ENCODE measurements at regions not wholly inside any gene's neighbourhood (a gene's known extent, or its start where the extent isn't known, plus 50 kb on each side); places are given as distances from the start of the nearest gene placed in this dataset.

DNA sequence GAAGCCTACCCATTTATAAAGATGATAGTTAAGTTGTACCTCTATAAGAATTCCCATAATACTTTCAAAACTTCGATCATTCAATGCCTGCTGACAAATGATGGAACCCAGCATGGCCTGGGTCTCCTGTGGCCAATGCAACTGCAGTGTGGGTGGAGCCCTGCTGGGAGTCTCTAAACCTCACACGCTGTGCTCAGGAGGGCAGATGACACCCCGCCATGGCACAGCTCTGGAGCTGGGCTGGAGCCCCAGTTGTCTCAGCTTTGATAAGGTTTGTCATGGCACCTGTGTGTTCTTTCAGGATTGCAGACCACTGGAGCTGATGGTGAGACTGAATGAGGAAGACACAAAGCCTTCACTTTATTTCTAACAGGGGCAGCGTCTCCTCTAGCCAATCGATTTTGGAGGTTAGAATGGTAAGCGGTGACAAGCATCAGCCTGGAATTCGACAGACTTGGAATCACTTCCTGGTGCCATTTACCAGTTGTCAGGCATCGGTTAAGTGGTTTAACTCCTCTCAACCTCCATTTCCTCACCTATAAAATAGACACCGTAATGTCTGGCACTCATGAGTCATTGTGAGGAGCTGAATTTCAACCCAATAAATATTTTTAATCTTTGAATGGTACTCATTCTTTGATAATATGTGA, 383.6 kb upstream of the SALL3 start:
- Histone ChIP-seq H3K36me3 (replicated peaks; ENCODE audit: low read depth, low read length) (no peaks in the 10 kb centered on the region), H2AFZ (ENCODE audit: low read depth, low read length) (no peak overlapping the region), H3K4me1 (ENCODE audit: low read length) (no peaks in the 10 kb centered on the region), H3K9me3 (ENCODE audit: insufficient read depth, low read length) (no peaks in the 10 kb centered on the region), H3K4me3 (ENCODE audit: low read length) (no peak overlapping the region), H3K9ac (ENCODE audit: low read length) (no peak overlapping the region), H3K27ac (ENCODE audit: low read length) (no peak overlapping the region), H4K20me1 (ENCODE audit: insufficient read depth, low read length) (no peaks in the 10 kb centered on the region), H3K4me2 (ENCODE audit: low read length) (no peak overlapping the region), H3K79me2 (ENCODE audit: low read length) (no peaks in the 10 kb centered on the region), H3K27me3 (ENCODE audit: low read depth, low read length) (no peaks in the 10 kb centered on the region)
- TF ChIP-seq EZH2phosphoT487 (IDR thresholded peaks at IDR 0.05; ENCODE audit: low read depth), result no peak
- TF ChIP-seq CTCF (IDR thresholded peaks at IDR 0.05; ENCODE audit: low read depth, low read length), result no peak

DNA sequence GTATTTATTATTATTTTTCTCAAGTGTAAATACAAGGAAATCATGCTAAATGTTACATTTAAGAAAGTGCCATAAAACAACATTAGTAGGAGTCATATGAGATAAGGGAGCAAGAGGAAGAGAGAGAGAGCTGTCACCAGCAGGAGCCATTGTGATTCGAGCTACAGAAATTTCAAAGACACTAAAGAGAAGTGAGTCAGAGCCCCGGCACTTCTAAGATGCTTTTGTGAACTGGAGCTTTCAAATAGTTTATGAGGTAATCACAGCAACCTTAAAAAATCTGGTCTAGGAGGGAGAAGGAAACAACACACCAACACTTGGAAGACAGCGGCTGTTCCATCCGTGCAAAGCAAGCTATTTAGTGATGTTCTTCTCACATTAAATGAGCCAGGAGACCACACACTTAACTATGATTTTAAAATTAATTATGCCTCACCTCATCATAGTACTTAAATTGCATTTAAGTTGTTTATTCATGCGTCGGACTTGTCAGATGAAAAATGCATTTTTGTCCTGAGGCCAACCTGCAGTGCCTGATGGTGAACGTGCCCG, 382.7 kb upstream of the SALL3 start:
- Histone ChIP-seq H3K9me3 (ENCODE audit: insufficient read depth, low read length) (no peaks in the 10 kb centered on the region), H3K36me3 (replicated peaks; ENCODE audit: low read depth, low read length) (no peaks in the 10 kb centered on the region), H4K20me1 (ENCODE audit: insufficient read depth, low read length) (no peaks in the 10 kb centered on the region), H2AFZ (ENCODE audit: low read depth, low read length) (no peak overlapping the region), H3K4me2 (ENCODE audit: low read length) (no peak overlapping the region), H3K4me1 (ENCODE audit: low read length) (no peaks in the 10 kb centered on the region), H3K27ac (ENCODE audit: low read length) (no peak overlapping the region), H3K9ac (ENCODE audit: low read length) (no peak overlapping the region), H3K4me3 (ENCODE audit: low read length) (no peak overlapping the region), H3K79me2 (ENCODE audit: low read length) (no peaks in the 10 kb centered on the region), H3K27me3 (ENCODE audit: low read depth, low read length) (no peaks in the 10 kb centered on the region)
- TF ChIP-seq EZH2phosphoT487 (IDR thresholded peaks at IDR 0.05; ENCODE audit: low read depth) (no peak), CTCF (IDR thresholded peaks at IDR 0.05; ENCODE audit: low read depth, low read length) (no peak)

DNA sequence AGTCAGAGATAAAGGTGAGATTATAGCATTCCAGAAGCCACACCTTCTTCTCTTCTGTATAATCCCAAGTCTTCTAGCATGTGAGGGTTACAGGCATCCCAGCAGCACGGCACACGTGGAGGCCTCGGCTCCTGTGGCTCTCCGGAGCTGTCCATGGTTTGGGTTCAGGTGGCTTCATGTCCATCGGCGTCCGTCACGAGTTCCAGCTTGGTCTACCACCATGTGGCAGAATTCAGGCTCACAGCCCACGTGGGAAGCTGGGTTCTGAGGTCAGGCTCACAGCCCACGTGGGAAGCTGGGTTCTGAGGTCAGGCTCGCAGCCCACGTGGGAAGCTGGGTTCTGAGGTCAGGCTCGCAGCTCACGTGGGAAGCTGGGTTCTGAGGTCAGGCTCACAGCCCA, 378.3 kb upstream of the SALL3 start:
- H3K79me2 ChIP-seq (ENCODE audit: low read length), result no peaks in the 10 kb centered on the region
- H2AFZ ChIP-seq (ENCODE audit: low read depth, low read length), result no peak overlapping the region
- H3K9me3 ChIP-seq (ENCODE audit: insufficient read depth, low read length), result no peaks in the 10 kb centered on the region
- no peak overlapping the region for H3K27ac ChIP-seq (ENCODE audit: low read length)
- no peaks in the 10 kb centered on the region for H3K4me1 ChIP-seq (ENCODE audit: low read length)
- H3K4me2 ChIP-seq (ENCODE audit: low read length), result no peak overlapping the region
- H3K9ac ChIP-seq (ENCODE audit: low read length), result no peak overlapping the region
- TF ChIP-seq CTCF (IDR thresholded peaks at IDR 0.05; ENCODE audit: low read depth, low read length) (no peak), EZH2phosphoT487 (IDR thresholded peaks at IDR 0.05; ENCODE audit: low read depth) (no peak)
- H3K27me3 ChIP-seq (ENCODE audit: low read depth, low read length), result no peaks in the 10 kb centered on the region
- no peaks in the 10 kb centered on the region for H4K20me1 ChIP-seq (ENCODE audit: insufficient read depth, low read length)
- H3K36me3 ChIP-seq (replicated peaks; ENCODE audit: low read depth, low read length), result no peaks in the 10 kb centered on the region
- H3K4me3 ChIP-seq (ENCODE audit: low read length), result no peak overlapping the region

- Histone ChIP-seq H3K9me3 (ENCODE audit: insufficient read depth, low read length) (no peaks in the 10 kb centered on the region), H3K4me1 (ENCODE audit: low read length) (no peaks in the 10 kb centered on the region), H3K27me3 (ENCODE audit: low read depth, low read length) (no peaks in the 10 kb centered on the region), H3K27ac (ENCODE audit: low read length) (no peak overlapping the region), H4K20me1 (ENCODE audit: insufficient read depth, low read length) (no peaks in the 10 kb centered on the region), H3K9ac (ENCODE audit: low read length) (no peak overlapping the region), H3K36me3 (replicated peaks; ENCODE audit: low read depth, low read length) (no peaks in the 10 kb centered on the region), H3K4me2 (ENCODE audit: low read length) (no peak overlapping the region), H2AFZ (ENCODE audit: low read depth, low read length) (no peak overlapping the region), H3K79me2 (ENCODE audit: low read length) (no peaks in the 10 kb centered on the region), H3K4me3 (ENCODE audit: low read length) (no peak overlapping the region)
- TF ChIP-seq CTCF (IDR thresholded peaks at IDR 0.05; ENCODE audit: low read depth, low read length) (no peak), EZH2phosphoT487 (IDR thresholded peaks at IDR 0.05; ENCODE audit: low read depth) (no peak)
These were observed 377.7 kb upstream of the SALL3 start for GRCh38 chr18:78601923-78602322.
